IMR-90 (cell line): ENCODE measurements at regions not wholly inside any gene's neighbourhood (a gene's known extent, or its start where the extent isn't known, plus 50 kb on each side); places are given as distances from the start of the nearest gene placed in this dataset.
A peak's percentile ranks its signal among the peaks of the same experiment; 100 is the strongest.

Experiments
- CEBPB ChIP-seq: IDR thresholded peaks from 2 replicates; pipeline ENCODE4 v1.6.1; 2012; ENCODE audit warnings: low read depth, low read length, improper control_type of control experiment
- MAFK ChIP-seq: IDR thresholded peaks from 2 replicates; pipeline ENCODE4 v1.6.1; 2012; ENCODE audit warnings: low read depth, low read length, improper control_type of control experiment
- POLR2A ChIP-seq: IDR thresholded peaks from 2 replicates; pipeline ENCODE4 v1.6.1; 2012; ENCODE audit warnings: mild to moderate bottlenecking, low read depth, low read length
- RFX5 ChIP-seq: IDR thresholded peaks from 2 replicates; pipeline ENCODE4 v1.8.0; 2012; ENCODE audit warnings: low read depth, mild to moderate bottlenecking, low read length, moderate library complexity
- TF ChIP-seq, protein P1 (sequence below): conservative IDR thresholded peaks from 2 replicates; pipeline ENCODE4 v1.5.1; 2012; ENCODE audit warnings: mild to moderate bottlenecking, low read depth, low read length, improper control_type of control experiment

DNA sequence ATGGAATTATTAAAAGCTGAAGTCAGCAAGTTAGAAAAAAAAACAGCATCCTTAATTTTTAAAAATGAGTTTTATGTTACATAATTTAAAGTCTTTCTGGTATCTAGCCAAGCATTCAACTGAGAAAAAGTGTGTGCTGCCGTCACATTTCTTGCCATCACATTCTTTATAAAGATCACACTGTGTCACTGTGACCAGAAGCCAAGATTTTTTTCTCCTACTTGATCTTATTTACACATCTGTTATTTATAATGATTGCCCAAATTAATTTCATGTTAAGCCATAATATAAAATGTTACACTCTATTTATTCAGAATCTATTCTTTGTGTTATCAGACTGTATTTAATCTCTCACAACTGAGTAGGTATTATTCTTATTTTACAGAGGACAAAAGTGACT is 1603.7 kb downstream of the PLA2G4A start:
- TF ChIP-seq, protein P1, sequence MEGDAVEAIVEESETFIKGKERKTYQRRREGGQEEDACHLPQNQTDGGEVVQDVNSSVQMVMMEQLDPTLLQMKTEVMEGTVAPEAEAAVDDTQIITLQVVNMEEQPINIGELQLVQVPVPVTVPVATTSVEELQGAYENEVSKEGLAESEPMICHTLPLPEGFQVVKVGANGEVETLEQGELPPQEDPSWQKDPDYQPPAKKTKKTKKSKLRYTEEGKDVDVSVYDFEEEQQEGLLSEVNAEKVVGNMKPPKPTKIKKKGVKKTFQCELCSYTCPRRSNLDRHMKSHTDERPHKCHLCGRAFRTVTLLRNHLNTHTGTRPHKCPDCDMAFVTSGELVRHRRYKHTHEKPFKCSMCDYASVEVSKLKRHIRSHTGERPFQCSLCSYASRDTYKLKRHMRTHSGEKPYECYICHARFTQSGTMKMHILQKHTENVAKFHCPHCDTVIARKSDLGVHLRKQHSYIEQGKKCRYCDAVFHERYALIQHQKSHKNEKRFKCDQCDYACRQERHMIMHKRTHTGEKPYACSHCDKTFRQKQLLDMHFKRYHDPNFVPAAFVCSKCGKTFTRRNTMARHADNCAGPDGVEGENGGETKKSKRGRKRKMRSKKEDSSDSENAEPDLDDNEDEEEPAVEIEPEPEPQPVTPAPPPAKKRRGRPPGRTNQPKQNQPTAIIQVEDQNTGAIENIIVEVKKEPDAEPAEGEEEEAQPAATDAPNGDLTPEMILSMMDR = no peak
- TF ChIP-seq RFX5 (no peak), POLR2A (no peak), CEBPB (no peak), MAFK (0 out of 2 replicates have a peak, but pooled peaks have one; percentile 19)
